ENCODE measurements at regions not wholly inside any gene's neighbourhood (a gene's known extent, or its start where the extent isn't known, plus 50 kb on each side); places are given as distances from the start of the nearest gene placed in this dataset.

DNA sequence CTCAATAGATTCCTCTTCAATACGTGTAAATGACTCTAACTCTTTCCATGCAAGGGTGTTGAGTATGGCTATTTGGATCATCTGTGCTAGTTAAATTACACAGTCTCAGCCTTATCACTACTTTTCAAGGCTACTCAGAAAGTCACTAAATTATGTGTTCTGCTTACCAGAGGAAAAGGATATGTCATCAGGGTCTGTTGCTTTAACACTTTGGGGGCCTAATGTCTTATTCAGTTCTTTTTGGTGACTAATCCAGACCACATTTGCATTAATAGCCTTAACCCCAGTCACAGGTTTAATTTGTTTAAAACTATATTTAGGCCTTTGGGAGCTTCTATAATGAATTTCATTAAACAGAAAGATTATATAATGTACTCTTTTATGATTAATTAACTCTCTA lies 649.3 kb downstream of the RPS29 start:
- no peak overlapping the region for H3K4me3 ChIP-seq (ENCODE audit: low read depth in 1 of 3, low read length in 3 of 3)

More for the DNA sequence above, 649.3 kb downstream of the RPS29 start:
- Histone ChIP-seq H3K27ac (ENCODE audit: low read depth in 1 of 2, low read length in 2 of 2) (no peak overlapping the region), H3K9me3 (ENCODE audit: control insufficient read depth in 4 of 4, low read length in 3 of 4) (no peaks in the 10 kb centered on the region), H3K36me3 (ENCODE audit: control insufficient read depth in 4 of 4, insufficient read depth in 3 of 4, low read depth in 1 of 4, low read length in 3 of 4) (no peaks in the 10 kb centered on the region), H3K27me3 (ENCODE audit: control insufficient read depth in 4 of 4, insufficient read depth in 4 of 4, low read length in 3 of 4) (no peaks in the 10 kb centered on the region), H3K4me1 (ENCODE audit: control insufficient read depth in 4 of 4, insufficient read depth in 4 of 4, low read length in 3 of 4) (no peaks in the 10 kb centered on the region), H3K9ac (ENCODE audit: low read depth in 1 of 2, low read length in 2 of 2) (no peak overlapping the region)
- DNase-seq (ENCODE audit: low spot score): no peak
- WGBS: 72% methylated on average over 1 of the region's 1 CpG
- TF ChIP-seq RAD21 (IDR thresholded peaks at IDR 0.05) (no peak), TAF1 (conservative IDR thresholded peaks at IDR 0.05) (no peak), FOXA2 (IDR thresholded peaks at IDR 0.05) (no peak), EGR1 (IDR thresholded peaks at IDR 0.05; ENCODE audit: low read depth in 2 of 2) (no peak), NR2F2 (IDR thresholded peaks at IDR 0.05) (no peak), RXRA (IDR thresholded peaks at IDR 0.05) (no peak), FOXA1 (IDR thresholded peaks at IDR 0.05) (no peak), JUND (IDR thresholded peaks at IDR 0.05) (no peak), ATF3 (IDR thresholded peaks at IDR 0.05) (no peak), HNF4A (conservative IDR thresholded peaks at IDR 0.05) (no peak), GABPA (IDR thresholded peaks at IDR 0.05 in 1 of 2, conservative IDR thresholded peaks at IDR 0.05 in 1 of 2) (no peak), HNF4G (IDR thresholded peaks at IDR 0.05) (no peak), YY1 (IDR thresholded peaks at IDR 0.05) (no peak), SP1 (IDR thresholded peaks at IDR 0.05) (no peak)
- TF ChIP-seq, protein P1, sequence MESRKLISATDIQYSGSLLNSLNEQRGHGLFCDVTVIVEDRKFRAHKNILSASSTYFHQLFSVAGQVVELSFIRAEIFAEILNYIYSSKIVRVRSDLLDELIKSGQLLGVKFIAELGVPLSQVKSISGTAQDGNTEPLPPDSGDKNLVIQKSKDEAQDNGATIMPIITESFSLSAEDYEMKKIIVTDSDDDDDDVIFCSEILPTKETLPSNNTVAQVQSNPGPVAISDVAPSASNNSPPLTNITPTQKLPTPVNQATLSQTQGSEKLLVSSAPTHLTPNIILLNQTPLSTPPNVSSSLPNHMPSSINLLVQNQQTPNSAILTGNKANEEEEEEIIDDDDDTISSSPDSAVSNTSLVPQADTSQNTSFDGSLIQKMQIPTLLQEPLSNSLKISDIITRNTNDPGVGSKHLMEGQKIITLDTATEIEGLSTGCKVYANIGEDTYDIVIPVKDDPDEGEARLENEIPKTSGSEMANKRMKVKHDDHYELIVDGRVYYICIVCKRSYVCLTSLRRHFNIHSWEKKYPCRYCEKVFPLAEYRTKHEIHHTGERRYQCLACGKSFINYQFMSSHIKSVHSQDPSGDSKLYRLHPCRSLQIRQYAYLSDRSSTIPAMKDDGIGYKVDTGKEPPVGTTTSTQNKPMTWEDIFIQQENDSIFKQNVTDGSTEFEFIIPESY (IDR thresholded peaks at IDR 0.05): no peak
- TF ChIP-seq, protein P2, sequence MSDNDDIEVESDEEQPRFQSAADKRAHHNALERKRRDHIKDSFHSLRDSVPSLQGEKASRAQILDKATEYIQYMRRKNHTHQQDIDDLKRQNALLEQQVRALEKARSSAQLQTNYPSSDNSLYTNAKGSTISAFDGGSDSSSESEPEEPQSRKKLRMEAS (IDR thresholded peaks at IDR 0.05): no peak
- TF ChIP-seq, protein P3, sequence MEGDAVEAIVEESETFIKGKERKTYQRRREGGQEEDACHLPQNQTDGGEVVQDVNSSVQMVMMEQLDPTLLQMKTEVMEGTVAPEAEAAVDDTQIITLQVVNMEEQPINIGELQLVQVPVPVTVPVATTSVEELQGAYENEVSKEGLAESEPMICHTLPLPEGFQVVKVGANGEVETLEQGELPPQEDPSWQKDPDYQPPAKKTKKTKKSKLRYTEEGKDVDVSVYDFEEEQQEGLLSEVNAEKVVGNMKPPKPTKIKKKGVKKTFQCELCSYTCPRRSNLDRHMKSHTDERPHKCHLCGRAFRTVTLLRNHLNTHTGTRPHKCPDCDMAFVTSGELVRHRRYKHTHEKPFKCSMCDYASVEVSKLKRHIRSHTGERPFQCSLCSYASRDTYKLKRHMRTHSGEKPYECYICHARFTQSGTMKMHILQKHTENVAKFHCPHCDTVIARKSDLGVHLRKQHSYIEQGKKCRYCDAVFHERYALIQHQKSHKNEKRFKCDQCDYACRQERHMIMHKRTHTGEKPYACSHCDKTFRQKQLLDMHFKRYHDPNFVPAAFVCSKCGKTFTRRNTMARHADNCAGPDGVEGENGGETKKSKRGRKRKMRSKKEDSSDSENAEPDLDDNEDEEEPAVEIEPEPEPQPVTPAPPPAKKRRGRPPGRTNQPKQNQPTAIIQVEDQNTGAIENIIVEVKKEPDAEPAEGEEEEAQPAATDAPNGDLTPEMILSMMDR (IDR thresholded peaks at IDR 0.05; ENCODE audit: low read depth, low read length, missing input control): no peak
- TF ChIP-seq, protein P4, sequence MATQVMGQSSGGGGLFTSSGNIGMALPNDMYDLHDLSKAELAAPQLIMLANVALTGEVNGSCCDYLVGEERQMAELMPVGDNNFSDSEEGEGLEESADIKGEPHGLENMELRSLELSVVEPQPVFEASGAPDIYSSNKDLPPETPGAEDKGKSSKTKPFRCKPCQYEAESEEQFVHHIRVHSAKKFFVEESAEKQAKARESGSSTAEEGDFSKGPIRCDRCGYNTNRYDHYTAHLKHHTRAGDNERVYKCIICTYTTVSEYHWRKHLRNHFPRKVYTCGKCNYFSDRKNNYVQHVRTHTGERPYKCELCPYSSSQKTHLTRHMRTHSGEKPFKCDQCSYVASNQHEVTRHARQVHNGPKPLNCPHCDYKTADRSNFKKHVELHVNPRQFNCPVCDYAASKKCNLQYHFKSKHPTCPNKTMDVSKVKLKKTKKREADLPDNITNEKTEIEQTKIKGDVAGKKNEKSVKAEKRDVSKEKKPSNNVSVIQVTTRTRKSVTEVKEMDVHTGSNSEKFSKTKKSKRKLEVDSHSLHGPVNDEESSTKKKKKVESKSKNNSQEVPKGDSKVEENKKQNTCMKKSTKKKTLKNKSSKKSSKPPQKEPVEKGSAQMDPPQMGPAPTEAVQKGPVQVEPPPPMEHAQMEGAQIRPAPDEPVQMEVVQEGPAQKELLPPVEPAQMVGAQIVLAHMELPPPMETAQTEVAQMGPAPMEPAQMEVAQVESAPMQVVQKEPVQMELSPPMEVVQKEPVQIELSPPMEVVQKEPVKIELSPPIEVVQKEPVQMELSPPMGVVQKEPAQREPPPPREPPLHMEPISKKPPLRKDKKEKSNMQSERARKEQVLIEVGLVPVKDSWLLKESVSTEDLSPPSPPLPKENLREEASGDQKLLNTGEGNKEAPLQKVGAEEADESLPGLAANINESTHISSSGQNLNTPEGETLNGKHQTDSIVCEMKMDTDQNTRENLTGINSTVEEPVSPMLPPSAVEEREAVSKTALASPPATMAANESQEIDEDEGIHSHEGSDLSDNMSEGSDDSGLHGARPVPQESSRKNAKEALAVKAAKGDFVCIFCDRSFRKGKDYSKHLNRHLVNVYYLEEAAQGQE (IDR thresholded peaks at IDR 0.05): no peak
